Liver (tissue), 7 donors: ENCODE measurements at regions not wholly inside any gene's neighbourhood (a gene's known extent, or its start where the extent isn't known, plus 50 kb on each side); places are given as distances from the start of the nearest gene placed in this dataset.
"Not testable (repeated sequence)": the region's sequence is repeated elsewhere in the genome, so short reads cannot be mapped to it uniquely, and the experiment has no call there.

Experiments
- DNase-seq: peaks from one replicate; pipeline ENCODE4 v3.0.0-alpha.2; 2017; ENCODE audit warnings: low spot score
- H3K27ac ChIP-seq, 2 donors: one replicate each; pipeline ENCODE4 v1.7.0; 2013; ENCODE audit warnings: inconsistent platforms in 2 of 2, low read length in 2 of 2, control low read depth in 1 of 2, low read depth in 1 of 2, mild to moderate bottlenecking in 1 of 2
- H3K27me3 ChIP-seq, 4 donors: one replicate each; pipeline versions ENCODE4 v1.6.1 to v1.7.0; 2013; ENCODE audit warnings: low read length in 3 of 4, inconsistent platforms in 1 of 4, mild to moderate bottlenecking in 1 of 4, moderate library complexity in 1 of 4; ENCODE audit not compliant: control insufficient read depth in 4 of 4, insufficient read depth in 4 of 4
- H3K36me3 ChIP-seq, 4 donors: one replicate each; pipeline versions ENCODE4 v1.6.1 to v1.7.0; 2013; ENCODE audit warnings: low read length in 3 of 4, mild to moderate bottlenecking in 3 of 4, low read depth in 1 of 4, moderate library complexity in 1 of 4; ENCODE audit not compliant: control insufficient read depth in 4 of 4, insufficient read depth in 3 of 4
- H3K4me1 ChIP-seq, 4 donors: one replicate each; pipeline versions ENCODE4 v1.6.1 to v1.7.0; 2013; ENCODE audit warnings: low read length in 3 of 4, mild to moderate bottlenecking in 3 of 4, moderate library complexity in 1 of 4; ENCODE audit not compliant: control insufficient read depth in 4 of 4, insufficient read depth in 4 of 4
- H3K4me3 ChIP-seq, 3 donors: one replicate each; pipeline versions ENCODE4 v1.6.1 to v1.7.0; 2013; ENCODE audit warnings: low read length in 3 of 3, control low read depth in 1 of 3, low read depth in 1 of 3, mild to moderate bottlenecking in 1 of 3
- H3K9ac ChIP-seq, 2 donors: one replicate each; pipeline ENCODE4 v1.7.0; 2013; ENCODE audit warnings: low read length in 2 of 2, mild to moderate bottlenecking in 2 of 2, moderate library complexity in 2 of 2, control low read depth in 1 of 2, low read depth in 1 of 2
- H3K9me3 ChIP-seq, 4 donors: one replicate each; pipeline versions ENCODE4 v1.6.1 to v1.7.0; 2013; ENCODE audit warnings: low read length in 3 of 4; ENCODE audit not compliant: control insufficient read depth in 4 of 4
- EGR1 ChIP-seq, 2 donors: IDR thresholded peaks; 2 replicates each; pipeline ENCODE4 v1.6.1; 2016 to 2018; ENCODE audit warnings: antibody characterized with exemption in 2 of 2, low read depth in 2 of 2
- FOXA1 ChIP-seq: IDR thresholded peaks from 2 replicates; pipeline ENCODE4 v1.6.1; 2016; ENCODE audit warnings: antibody characterized with exemption
- GABPA ChIP-seq, 2 donors: IDR thresholded peaks in 1 of 2; conservative IDR thresholded peaks in 1 of 2; 2 replicates each; pipeline ENCODE4 v1.6.1; 2016; ENCODE audit warnings: antibody characterized with exemption in 2 of 2, mild to moderate bottlenecking in 1 of 2, moderate library complexity in 1 of 2
- JUND ChIP-seq, 2 donors: IDR thresholded peaks; 2 replicates each; pipeline ENCODE4 v1.6.1; 2016; ENCODE audit warnings: antibody characterized with exemption in 2 of 2
- MAX ChIP-seq: IDR thresholded peaks from 2 replicates; pipeline ENCODE4 v1.6.1; 2016; ENCODE audit warnings: antibody characterized with exemption
- RAD21 ChIP-seq, 2 donors: IDR thresholded peaks; 2 replicates each; pipeline ENCODE4 v1.6.1; 2016; ENCODE audit warnings: antibody characterized with exemption in 2 of 2, mild to moderate bottlenecking in 2 of 2
- RXRA ChIP-seq, 2 donors: IDR thresholded peaks; 2 replicates each; pipeline ENCODE4 v1.6.1; 2017 to 2018; ENCODE audit warnings: antibody characterized with exemption in 2 of 2, mild to moderate bottlenecking in 1 of 2
- WGBS: extraction: QIAGEN DNeasy Blood & Tissue Kit; methylation state at CpG from one replicate; pipeline ENCODE4 v1.1.7; 2013; 5-methylcytosine and 5-hydroxymethylcytosine counted together
- donor health status: healthy.
- donor health status: healthy.
- donor health status: healthy.
- donor health status: healthy.

GRCh38 chr15:34528055-34528754 is 55.2 kb downstream of the GOLGA8B start:
- not testable (repeated sequence) for H3K4me3 ChIP-seq, H3K27me3 ChIP-seq, H3K9ac ChIP-seq, H3K27ac ChIP-seq, H3K9me3 ChIP-seq, H3K36me3 ChIP-seq, H3K4me1 ChIP-seq, DNase-seq
- no CpG with 5 or more reads among the region's 20 CpGs for WGBS

- H3K4me3 ChIP-seq, H3K36me3 ChIP-seq, H3K9ac ChIP-seq, H3K9me3 ChIP-seq, H3K4me1 ChIP-seq, H3K27ac ChIP-seq, H3K27me3 ChIP-seq, DNase-seq: not testable (repeated sequence)
- WGBS = 94% methylated on average over 3 of the region's 13 CpGs
Observed at GRCh38 chr15:34527641-34528040, 55.8 kb downstream of the GOLGA8B start.

GRCh38 chr15:34523849-34524248 is 59.6 kb downstream of the GOLGA8B start:
- 38% methylated on average over 9 of the region's 12 CpGs for WGBS
- peak in 1 of 2 donors; percentile 7 for TF ChIP-seq RAD21 (IDR thresholded peaks at IDR 0.05)
- not testable (repeated sequence) for H3K4me1 ChIP-seq, H3K4me3 ChIP-seq, H3K9ac ChIP-seq, H3K27ac ChIP-seq, DNase-seq, H3K27me3 ChIP-seq, H3K36me3 ChIP-seq, H3K9me3 ChIP-seq

DNA sequence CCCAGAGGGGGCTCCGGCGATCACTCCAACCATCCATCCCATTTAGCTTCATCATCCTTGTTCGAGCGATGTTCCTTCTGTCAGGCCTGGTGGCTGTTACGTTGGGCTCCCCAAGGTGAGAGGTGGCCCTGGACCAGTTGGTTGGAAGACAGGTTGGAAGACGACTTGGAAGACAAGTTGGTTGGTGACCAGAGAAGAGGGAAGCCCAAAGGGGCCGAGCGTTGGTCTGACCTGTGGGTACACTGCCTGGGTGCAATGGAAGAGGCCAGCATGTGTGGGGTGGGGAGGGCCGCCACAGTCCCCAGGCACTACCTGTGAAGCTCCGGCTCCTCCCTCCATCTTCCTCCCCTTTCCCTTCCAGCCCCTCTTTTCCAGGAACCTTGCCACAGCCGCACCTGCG is 60.9 kb downstream of the GOLGA8B start:
- H3K9me3 ChIP-seq, H3K36me3 ChIP-seq, H3K27ac ChIP-seq, H3K9ac ChIP-seq, H3K4me1 ChIP-seq, H3K4me3 ChIP-seq, DNase-seq, H3K27me3 ChIP-seq: not testable (repeated sequence)
- 84% methylated on average over 8 of the region's 12 CpGs for WGBS

DNA sequence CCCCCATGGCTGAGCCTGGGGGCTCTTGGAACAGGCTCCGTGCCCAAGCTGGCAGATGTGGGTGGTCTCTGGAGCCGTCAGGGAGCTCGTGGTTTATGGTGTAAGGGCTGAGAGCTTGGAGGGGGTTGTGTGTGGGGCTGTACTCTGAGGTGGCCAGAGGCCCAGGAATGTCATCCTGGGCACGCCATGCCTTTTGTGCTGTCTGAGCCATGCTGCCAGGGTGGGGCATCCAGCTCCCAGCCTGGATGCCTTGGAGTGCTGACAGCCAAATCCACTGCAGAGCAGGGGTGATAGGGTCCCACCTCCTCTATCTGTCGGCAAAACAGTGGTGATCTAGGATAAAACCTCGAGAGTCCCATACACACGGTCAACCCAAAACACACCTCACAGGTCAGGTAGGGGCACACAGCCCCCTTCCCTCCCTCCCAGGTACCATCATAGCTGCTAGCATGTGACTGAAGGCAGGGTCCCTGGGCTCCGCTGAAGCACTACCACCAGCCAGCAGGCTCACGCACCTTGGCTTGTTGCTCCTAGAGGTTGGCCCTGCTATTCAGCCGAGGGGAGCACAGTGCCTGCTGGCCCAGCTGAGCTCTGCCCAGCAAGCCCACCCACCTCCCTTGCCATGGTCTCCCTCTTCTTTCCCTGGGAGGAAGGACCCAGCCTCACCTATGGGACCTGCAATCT is 61.5 kb downstream of the GOLGA8B start:
- H3K4me1 ChIP-seq, H3K9me3 ChIP-seq, H3K9ac ChIP-seq, H3K4me3 ChIP-seq, DNase-seq, H3K36me3 ChIP-seq, H3K27me3 ChIP-seq, H3K27ac ChIP-seq: not testable (repeated sequence)
- 76% methylated on average over 10 of the region's 10 CpGs for WGBS

DNA sequence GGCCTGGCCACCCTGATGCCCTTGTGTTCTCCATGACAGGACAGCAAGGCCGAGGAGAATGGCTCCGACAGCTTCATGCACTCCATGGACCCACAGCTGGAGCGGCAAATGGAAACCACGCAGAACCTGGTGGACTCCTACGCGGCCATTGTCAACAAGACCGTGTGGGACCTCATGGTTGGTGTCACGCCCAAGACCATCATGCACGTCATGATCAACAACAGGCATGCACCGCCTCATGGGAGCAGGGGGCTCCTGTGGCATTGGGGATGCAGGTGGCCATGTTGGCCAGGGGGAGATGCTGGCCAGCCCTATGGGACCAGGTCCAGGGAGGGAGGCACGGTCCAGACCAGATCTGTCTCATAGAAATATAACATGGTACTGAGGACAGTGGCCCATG is 62.9 kb downstream of the GOLGA8B start:
- WGBS = 79% methylated on average over 11 of the region's 11 CpGs
- no peaks in the 10 kb centered on the region for H3K36me3 ChIP-seq
- no peak for DNase-seq
- TF ChIP-seq RAD21 (IDR thresholded peaks at IDR 0.05) = no peak
- no peak for TF ChIP-seq FOXA1
- TF ChIP-seq RXRA (IDR thresholded peaks at IDR 0.05) = no peak
- TF ChIP-seq EGR1 (IDR thresholded peaks at IDR 0.05; ENCODE audit: low read depth in 2 of 2) = no peak
- TF ChIP-seq MAX = no peak
- TF ChIP-seq JUND (IDR thresholded peaks at IDR 0.05) = no peak
- no peak for TF ChIP-seq GABPA (IDR thresholded peaks at IDR 0.05 in 1 of 2, conservative IDR thresholded peaks at IDR 0.05 in 1 of 2)
- H3K4me3 ChIP-seq = no peak overlapping the region
- H3K4me1 ChIP-seq = no peaks in the 10 kb centered on the region
- no peaks in the 10 kb centered on the region for H3K27me3 ChIP-seq
- H3K9ac ChIP-seq = no peak overlapping the region
- H3K27ac ChIP-seq = no peak overlapping the region
- H3K9me3 ChIP-seq = no peaks in the 10 kb centered on the region

- not testable (repeated sequence) for H3K9ac ChIP-seq, H3K36me3 ChIP-seq, H3K9me3 ChIP-seq, H3K27me3 ChIP-seq, H3K27ac ChIP-seq, H3K4me3 ChIP-seq, DNase-seq, H3K4me1 ChIP-seq
- WGBS = 89% methylated on average over 7 of the region's 7 CpGs
Observed at GRCh38 chr15:34520010-34520409, 63.4 kb downstream of the GOLGA8B start.
